HG02588 (cell line): ENCODE measurements at regions not wholly inside any gene's neighbourhood (a gene's known extent, or its start where the extent isn't known, plus 50 kb on each side); places are given as distances from the start of the nearest gene placed in this dataset.
"Not testable (repeated sequence)": the region's sequence is repeated elsewhere in the genome, so short reads cannot be mapped to it uniquely, and the experiment has no call there.

ENCODE experiments used
- ATAC-seq: cut with Tn5 transposase; IDR thresholded peaks from one replicate; pipeline ENCODE4 v1.9.1; 2021; ENCODE audit warnings: mild to moderate bottlenecking, moderate library complexity; ENCODE audit not compliant: unreplicated experiment

GRCh38 chr3:26472345-26472744 is 150.2 kb upstream of the LRRC3B start:
- no peak for ATAC-seq

- ATAC-seq, result no peak
These were observed 147.9 kb upstream of the LRRC3B start for GRCh38 chr3:26474706-26475105.

GRCh38 chr3:26480377-26480776 is 142.2 kb upstream of the LRRC3B start:
- ATAC-seq, result no peak

- no peak for ATAC-seq
These were observed 138.4 kb upstream of the LRRC3B start for GRCh38 chr3:26484140-26484539.

- ATAC-seq, result no peak
These were observed 124.3 kb upstream of the LRRC3B start for GRCh38 chr3:26498271-26498670.

- no peak for ATAC-seq
These were observed 117.2 kb upstream of the LRRC3B start for GRCh38 chr3:26505399-26505798.

- not testable (repeated sequence) for ATAC-seq
These were observed 108.0 kb upstream of the LRRC3B start for GRCh38 chr3:26514445-26515029.

GRCh38 chr3:26515351-26515750 is 107.2 kb upstream of the LRRC3B start:
- ATAC-seq, result no peak

GRCh38 chr3:26521261-26521660 is 101.3 kb upstream of the LRRC3B start:
- ATAC-seq, result no peak

GRCh38 chr3:26522919-26523318 is 99.7 kb upstream of the LRRC3B start:
- ATAC-seq, result no peak

GRCh38 chr3:26525013-26525412 is 97.6 kb upstream of the LRRC3B start:
- ATAC-seq, result no peak

- no peak for ATAC-seq
These were observed 87.4 kb upstream of the LRRC3B start for GRCh38 chr3:26535151-26535550.

- no peak for ATAC-seq
These were observed 85.6 kb upstream of the LRRC3B start for GRCh38 chr3:26536955-26537354.

GRCh38 chr3:26550413-26550812 is 72.2 kb upstream of the LRRC3B start:
- no peak for ATAC-seq

GRCh38 chr3:26556637-26557036 is 65.9 kb upstream of the LRRC3B start:
- ATAC-seq, result no peak

GRCh38 chr3:26558257-26558656 is 64.3 kb upstream of the LRRC3B start:
- no peak for ATAC-seq

- ATAC-seq, result no peak
These were observed 63.3 kb upstream of the LRRC3B start for GRCh38 chr3:26559227-26559626.

GRCh38 chr3:26560081-26560480 is 62.5 kb upstream of the LRRC3B start:
- ATAC-seq, result no peak

GRCh38 chr3:26562021-26562768 is 60.4 kb upstream of the LRRC3B start:
- no peak for ATAC-seq
